Inferior parietal cortex (tissue), 1 donor: ENCODE measurements at regions not wholly inside any gene's neighbourhood (a gene's known extent, or its start where the extent isn't known, plus 50 kb on each side); places are given as distances from the start of the nearest gene placed in this dataset.

Experiments used
- DNase-seq: peaks from one replicate; pipeline ENCODE4 v3.0.0-alpha.2; 2016; ENCODE audit errors: extremely low spot score

DNA sequence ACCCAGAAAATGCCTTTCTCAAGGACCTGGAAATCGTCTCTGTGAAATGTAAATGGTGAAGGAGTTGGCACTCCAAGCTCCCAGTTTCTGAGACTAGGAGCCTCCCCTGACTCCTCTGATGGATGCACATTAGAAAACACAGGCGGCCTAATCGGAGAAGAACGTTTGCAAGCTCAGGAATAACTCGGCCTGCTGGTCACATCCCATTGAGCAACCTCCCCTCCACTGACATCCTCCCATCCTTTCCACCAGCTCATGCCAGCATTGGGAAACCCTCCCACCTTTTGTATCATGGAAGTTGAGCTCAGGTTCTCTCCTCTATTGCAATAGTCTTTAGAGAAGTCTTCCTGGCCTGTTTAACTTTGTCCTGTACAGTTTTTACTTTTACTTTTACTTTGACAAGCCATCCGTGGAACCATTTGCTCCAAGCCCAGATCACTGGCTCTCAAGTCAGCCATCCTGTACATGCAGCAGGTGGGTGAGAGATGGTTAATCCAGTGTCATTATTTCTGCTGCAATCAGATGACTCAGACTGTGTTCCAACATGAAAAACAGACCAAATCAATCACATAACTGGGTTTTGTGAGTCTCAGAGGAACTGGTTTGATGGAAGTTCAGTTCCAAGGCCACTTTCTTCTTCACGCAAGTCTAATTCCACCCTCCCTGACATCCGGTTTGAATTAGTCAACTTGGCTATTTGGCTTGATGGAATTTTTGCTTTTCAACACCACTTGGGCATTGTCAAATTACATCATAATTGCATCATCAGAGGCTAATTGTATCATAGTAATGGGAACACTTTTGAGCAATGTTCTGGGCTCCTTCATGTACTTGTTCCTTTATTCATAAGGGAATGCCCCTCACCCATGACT is 619.4 kb upstream of the CDH4 start:
- DNase-seq, result no peak

DNA sequence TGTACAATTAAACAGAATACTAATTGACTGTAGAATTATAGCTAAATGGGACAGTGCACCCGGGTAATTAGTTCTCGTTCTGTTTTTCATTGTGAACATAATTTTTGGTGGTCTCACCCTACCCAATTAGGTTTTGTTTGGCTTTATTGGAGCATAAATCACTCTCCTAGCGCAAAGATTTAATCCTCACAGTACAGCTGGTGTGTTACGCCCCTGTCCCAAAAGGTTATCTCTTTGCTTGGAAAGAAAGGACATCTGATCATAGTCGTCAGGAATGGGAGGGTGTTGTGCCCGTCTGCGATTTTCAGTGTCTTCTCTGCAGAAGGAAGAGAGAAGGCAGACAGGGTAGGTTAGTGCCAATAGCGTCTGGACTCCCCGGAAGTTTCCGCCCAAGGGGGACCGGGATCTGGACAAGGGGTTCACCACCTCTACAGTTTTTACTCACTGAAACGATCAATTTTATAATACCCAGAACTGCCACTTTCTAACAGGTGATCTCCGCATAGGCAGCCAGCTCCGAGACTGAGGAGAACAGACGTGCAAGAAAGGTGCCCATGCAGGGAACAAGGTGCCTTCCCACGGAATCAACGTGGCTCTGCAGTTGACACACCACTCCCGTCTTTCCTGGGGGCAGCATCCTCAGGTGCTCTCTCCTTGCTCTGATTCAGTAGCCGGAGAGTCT is 617.4 kb upstream of the CDH4 start:
- DNase-seq, result no peak

DNA sequence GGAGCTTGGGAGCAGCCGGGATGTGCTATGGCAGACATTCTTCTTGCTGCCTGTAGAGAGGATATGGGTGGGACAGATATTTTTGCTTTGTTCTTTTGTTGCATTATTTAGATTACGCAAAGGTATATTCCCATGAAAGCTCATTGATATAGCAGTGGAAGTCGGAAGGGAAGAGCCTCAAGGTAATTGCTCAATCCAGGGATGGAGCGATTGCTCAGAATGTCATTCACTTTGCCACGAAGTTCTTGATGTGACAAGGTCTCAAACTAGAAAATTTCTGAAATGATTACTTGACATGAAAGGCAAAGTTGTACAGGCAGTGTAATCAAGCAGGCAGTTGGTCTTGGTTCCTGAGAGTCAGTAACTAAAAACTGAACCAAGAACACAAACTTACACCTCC is 615.6 kb upstream of the CDH4 start:
- no peak for DNase-seq

DNA sequence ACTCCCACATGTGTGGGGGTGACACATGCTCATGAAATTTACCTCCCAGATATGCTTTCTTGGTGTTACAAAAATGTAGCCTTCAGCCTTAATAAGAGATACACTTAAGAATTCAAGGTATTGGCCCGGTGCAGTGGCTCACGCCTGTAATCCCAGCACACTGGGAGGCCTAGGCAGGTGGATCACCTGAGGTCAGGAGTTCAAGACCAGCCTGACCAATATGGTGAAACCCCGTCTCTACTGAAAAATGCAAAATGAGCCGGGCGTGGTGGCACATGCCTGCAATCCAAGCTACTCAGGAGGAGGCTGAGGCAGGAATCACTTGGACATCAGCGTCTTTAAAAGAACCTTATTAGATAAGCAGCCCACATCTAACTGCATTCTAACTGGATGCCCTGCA is 614.3 kb upstream of the CDH4 start:
- no peak for DNase-seq

DNA sequence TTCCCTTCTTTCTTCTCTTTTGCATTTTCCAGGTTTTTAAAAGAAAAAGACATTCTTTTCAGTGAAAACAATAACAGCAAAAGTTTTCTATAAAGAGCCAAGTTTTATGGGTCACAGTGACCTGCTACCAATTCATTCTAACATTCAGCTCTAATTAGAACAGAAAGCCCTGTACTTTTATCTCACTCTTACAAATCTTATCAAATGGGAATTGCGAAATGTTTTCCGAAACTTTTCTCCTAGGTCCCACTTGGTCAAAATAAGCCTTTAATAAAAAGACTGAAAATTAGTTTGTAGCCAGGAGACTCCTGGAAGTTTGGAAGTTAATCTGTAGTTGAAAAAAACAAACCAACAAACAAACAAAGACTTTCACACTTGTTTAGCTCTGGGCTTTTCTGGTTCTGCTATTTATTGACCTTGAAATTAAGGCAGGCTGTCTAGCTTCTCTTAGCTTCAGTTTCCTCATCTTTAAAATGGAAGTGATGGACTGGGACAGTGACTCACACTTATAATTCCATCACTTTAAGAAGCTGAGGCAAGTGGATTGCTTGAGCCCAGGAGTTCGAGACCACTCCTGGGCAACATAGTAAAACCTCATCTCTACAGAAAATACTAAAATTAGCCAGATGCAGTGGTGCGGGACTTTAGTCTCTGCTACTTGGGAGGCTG is 613.5 kb upstream of the CDH4 start:
- no peak for DNase-seq

DNA sequence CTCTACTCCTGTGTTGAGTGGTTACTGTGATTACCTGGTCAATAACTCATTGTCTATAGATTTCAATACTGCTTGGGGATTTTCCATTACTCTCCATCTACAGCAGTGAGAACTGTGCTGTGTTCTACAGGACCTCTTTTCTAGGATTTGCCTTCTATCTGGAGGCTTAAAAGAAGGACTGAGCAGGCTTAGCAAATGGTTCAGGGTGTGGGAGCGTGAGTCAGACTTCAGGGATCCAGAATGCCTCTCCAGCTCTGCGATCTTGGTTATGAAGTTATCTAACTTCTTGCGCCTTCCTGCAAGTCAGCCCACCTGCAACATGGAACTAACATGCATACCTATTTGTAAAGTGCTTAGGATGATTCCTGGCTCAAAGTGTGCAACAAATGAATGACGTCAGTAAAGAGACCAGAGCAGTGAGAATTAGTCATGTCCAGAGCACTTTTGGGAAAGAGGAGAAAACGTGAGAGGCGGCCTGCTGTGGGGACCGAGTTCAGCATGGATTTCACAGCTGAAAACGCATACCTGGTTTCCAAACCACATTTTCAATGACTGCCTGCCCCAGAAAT is 610.1 kb upstream of the CDH4 start:
- DNase-seq, result no peak

DNA sequence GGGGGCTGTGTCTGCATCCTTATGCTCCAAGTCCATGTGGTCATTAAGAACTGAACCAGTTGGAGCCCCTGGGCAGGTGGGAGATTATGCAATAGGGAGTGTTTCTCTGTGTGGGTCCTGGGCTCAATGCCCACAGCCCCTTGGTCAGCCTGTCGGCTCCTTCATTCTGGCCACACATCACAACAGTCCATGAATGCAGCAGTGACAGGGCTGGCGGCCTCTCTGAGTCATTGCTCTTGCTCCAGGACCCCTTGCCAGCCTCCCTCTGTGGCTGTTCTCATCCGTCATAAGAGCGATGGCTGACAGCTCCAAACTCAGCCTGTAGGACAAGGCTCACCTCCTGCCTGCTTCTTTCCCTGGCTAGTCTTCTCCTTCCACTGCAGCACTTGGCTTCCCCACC is 609.5 kb upstream of the CDH4 start:
- no peak for DNase-seq

DNA sequence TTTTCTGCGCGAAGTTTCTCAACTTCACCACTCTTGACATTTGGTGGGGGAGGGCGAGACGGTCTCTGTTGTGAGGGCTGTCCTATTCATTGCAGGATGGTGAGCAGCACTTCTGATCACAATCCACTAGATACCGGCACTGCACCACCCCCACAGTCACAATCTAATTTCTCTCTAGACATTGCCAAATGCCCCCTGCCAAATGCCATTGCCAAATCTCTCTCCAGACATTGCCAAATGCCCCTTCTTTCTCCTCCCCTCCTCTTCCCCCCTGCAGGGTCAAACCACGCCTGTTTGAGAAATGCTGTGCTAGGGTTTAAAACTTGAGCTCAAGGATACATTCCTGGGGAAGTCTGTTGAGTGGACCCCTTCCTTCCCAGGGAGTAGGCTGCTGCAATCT is 603.5 kb upstream of the CDH4 start:
- DNase-seq, result no peak

DNA sequence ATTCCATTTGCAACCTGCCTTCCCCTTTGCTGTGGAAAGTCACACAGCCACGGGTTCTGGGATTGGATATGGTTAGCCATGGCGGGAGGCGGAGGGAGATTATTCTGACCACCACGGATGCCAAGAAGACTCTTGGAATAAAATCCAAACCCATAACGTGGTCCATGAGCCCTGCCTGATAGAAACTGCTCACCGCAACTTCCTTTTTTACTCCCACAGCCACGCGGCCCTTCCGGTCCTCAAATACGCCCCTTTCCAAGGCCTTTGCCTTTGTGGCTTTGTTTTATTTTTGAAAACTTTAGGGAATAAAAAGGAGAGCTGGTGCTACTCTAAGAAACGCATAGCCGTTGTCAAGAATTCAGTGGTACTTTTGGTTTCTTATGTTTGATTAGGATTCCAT is 602.5 kb upstream of the CDH4 start:
- DNase-seq, result no peak

DNA sequence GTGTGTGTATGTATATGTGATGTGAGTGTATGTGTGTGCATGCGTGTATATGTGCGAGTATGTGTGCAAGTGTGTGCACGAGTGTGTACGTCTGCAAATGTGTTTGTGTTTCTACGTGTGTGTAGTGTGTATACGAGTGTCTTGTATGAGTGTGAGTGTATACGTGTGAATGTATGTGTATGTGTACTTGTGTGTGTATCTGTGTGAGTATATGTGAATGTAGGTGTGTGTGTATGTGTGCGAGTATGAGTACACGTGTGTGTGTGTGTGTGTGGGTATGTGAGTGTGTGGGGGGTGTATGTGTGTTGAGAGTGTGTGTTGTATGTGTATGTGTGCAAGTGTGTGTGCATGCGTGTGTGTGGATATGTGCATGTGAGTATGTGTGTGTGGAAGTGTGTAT is 602.0 kb upstream of the CDH4 start:
- DNase-seq, result no peak

DNA sequence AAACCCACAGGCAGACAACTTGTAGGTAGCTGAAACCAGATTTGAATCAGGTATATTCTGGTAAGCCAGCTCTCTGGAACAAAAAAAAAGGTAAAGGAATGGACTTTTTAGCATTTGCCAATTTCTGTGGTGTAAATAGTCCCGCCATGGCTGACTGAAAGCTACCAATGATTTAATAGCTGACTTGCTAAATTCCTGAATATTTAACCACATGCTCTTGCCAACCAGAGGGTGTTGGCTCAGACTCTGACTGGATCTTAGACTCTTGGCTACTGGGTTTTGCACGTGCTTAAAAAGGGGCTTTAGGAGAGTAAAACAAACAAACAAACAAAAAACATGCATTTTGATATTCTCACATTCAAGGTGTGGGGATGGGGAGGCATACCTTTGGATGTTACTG is 600.0 kb upstream of the CDH4 start:
- no peak for DNase-seq

DNA sequence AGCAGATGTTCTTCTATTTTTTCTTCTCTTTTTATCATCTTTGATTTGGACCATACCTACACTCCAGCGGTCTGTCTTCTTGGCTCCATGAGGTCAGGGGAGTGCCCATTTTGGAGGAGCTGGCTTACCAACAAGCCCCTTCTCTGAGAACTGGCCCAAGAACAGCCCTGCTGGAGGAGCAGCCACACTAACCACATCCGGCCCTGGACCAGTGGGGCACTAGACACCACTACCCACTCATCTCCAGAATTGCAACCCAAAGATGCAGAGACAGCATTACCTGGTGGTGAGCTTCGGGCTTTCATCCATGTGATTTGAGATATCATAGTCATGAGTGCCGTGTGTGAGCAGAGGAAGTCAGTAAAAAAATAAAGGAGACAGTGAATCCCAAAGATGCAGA is 599.4 kb upstream of the CDH4 start:
- DNase-seq, result no peak

DNA sequence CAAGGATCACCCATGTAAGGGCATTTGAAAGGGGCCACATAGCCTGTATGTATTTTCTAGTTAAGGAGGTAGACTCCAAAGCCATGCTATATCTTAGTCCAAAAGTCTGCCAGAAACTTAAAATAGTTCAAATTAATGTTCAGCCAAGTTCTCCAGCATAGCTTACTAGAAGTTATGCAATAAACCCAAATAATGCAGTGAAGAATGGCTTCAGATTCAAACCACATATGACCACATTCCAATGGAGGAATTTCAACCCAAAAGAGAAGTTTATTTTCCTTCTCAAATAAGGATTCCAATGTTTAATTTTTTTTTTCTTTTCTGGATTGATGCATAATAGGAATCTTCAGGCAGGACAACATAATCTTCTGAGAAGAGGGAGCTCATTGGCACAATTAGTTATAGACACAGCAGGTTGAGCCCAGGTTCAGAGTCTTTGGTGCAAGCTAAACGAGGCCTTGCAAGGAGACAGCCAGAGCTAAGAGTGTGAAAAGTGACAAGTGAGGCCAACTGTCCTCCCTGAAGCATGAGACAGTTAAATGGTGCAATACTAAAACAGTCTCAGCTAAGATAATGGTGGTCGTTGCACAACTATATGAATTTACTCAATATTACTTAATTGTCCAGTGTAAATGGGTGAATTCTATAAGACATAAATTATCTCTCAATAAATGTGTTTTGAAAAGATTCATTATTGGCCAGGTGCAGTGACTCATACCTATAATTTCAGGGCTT is 598.8 kb upstream of the CDH4 start:
- DNase-seq, result no peak

DNA sequence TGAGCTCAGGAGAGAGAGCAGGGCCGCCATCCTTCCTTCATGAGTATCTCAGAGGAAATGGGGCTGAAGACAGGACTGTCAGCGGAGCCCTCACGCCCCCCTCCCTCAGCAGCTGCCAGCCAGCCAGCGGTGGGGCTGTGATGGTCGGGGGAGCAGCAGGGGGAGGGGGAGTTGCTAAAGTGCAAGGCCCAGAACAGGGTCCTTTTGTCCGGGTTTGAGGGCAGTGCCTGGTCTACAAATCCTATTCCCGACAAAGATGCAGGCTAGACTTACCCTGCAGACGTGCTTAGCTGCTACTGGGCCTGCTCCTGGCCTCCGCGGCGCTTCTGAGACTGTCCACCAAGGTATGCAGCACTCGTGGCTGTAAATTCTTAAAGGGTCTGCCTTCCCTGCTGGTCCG is 593.4 kb upstream of the CDH4 start:
- no peak for DNase-seq

DNA sequence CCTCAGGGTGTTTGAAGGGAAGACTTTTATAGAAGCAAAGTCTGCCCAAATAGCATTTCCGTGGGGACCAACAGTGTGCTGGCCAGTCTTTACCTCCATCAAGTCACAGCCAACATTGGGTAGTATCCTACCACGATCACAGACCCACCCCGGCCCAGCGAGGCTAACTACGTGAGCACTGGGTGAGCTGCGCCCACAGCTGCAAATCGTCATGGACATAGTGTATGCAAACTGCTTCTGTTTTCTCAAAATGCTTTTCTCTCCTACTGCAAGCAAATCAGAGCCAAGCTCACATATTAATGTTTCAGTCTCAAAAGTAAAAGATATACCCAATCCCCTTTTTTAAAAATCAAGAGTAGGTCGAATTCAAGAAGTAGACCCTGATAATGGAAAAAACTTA is 592.8 kb upstream of the CDH4 start:
- no peak for DNase-seq

DNA sequence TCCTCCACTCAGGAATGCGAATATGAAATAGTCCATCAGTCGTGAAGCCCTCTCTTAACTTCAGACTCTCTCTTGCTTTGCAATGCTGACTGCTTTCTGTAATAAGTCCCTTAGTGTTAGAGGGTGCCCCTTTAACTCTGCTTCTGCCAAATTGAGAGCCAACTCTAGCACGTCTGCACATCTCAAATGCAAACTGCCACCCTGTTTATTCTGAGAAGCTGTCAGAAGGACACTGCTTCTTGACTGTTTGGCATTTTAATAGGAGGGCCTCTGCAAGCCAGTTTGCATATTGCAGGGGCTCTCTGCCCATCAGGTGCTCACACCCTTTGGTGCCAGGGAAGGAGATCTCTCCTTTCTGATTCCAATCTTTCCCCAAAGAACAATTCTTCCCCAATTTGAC is 589.8 kb upstream of the CDH4 start:
- DNase-seq, result no peak

DNA sequence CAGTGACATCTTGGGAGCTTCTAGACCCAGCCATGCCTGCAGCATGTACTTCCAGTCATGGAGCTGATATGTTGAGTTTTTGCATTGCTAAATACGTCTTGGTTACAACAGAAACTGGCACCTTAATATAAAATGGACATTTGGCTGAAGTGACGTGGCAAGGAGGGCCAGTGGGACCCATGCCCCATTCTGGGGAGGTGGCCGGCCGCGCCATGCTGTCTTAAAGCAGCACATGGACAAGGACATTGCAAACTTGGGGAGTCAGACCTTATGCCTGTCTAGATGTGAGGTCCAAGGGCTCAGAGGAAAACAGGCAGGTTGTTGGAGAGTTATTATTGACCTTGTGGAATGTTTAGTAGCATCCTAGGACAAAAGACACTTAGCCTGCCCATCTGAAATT is 588.0 kb upstream of the CDH4 start:
- no peak for DNase-seq

DNA sequence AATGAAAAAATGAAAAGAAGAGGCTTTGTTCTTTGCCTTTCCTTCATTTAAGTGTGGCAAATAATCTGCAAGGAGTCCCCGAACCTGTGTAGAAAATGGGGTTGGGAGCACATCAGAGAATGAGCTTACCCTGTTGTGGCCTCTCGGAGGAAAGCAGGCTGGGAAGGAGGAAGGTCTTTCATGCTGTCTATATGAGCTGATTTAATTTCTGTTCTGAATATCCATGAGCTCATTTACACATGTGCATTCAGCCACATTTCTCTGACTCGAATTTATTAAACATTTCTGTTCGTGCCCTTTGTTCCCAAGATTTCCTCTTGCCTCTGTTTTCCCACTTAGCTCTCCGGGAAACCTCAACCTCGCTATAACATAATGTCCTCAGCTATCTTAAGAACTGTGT is 584.4 kb upstream of the CDH4 start:
- no peak for DNase-seq

DNA sequence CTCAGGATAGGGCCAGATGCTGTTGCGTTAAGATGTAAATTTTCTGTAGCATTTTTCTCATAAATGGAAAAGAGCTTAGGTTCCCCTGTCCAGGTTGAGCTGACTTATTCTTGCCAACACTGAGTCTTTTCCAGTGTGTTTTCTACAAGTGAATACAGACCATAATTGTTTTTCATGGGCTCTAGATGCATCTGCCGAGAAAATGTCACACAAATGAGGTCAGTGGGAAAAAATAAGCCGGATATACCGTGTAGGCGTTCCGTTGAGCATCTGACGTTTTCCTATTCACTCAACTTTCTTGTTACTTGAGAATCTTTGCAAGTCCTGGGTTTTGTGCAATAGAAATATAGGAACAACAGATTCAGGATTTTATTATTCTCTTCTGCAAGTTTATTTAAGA is 582.9 kb upstream of the CDH4 start:
- DNase-seq, result no peak

DNA sequence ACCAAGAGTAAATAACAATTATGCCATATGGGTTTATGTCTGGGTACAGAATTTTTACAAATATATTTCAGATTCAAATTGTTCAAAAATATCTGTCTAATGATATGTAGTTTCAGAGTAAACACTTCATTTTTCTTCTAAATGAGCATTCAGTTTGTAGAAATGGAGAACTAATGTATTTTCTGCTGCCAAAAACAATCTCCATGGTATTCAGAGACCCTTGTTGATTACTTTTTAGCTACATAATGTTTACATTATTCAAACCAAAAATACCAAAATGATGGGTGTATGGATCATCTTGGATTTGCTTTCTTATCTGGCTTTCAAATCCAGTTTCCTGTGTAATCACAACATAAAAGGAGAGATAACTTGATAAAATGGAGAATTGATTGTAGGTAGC is 576.0 kb upstream of the CDH4 start:
- no peak for DNase-seq

DNA sequence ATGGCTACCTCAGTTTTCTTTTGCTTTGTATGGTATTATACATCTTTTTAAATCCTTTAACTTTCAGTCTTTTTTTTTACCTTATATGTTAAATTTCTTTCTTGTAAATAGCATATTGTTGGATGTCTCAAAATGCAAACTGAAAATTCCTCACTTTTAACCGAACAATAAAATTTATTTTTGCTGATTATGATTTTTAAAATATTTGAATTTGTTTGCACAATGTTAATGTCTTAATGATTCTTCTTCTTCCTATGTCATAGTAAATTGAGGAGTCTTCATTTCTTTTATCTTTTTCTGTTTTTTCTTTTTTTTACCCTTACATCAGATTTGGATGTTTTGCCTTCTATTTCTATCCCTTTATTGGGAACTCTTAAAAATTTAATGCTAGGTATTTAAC is 574.2 kb upstream of the CDH4 start:
- no peak for DNase-seq

DNA sequence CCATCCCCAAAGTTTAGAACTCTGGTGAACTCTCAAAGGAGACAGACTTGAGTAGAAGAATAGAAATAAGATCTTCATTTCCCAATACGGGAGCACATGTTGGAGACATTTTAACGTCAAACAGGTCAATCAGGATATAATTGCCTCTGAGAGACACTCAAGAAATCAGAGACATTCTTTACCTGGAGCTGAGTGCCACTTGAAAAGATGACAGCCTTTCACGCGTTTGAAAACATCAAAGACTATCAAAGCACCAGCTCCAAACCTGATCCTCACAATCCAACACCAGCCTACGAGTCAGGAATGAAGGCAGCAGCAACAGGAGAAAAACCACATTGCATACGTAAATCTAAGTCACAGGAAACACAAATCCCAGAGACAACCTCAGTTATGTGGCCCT is 571.5 kb upstream of the CDH4 start:
- no peak for DNase-seq
